CD8-positive, alpha-beta memory T cell (primary cell): ENCODE measurements at regions not wholly inside any gene's neighbourhood (a gene's known extent, or its start where the extent isn't known, plus 50 kb on each side); places are given as distances from the start of the nearest gene placed in this dataset.

Source experiments
- CTCF ChIA-PET: fragments of 350-600 bp; sonication (Branson Sonifier 250); formaldehyde crosslinking; loops from one replicate; lab custom pipeline; 2021; ENCODE audit warnings: antibody characterized with exemption; lab: Charles Lee
- POLR2A ChIA-PET: fragments of 350-600 bp; sonication (Branson Sonifier 250); formaldehyde crosslinking; loops from one replicate; lab custom pipeline; 2021; ENCODE audit warnings: antibody characterized with exemption; lab: Charles Lee
- DNase-seq, 5 donors: peaks; one replicate each; pipeline versions ENCODE4 v3.0.0 to v3.0.0-alpha.2; 2020 to 2022; ENCODE audit warnings: mixed read lengths in 1 of 5
- H3K27ac ChIP-seq: one replicate; pipeline ENCODE4 v1.7.0; 2013; ENCODE audit warnings: low read depth, mild to moderate bottlenecking, low read length, moderate library complexity
- H3K27me3 ChIP-seq: 2 replicates; pipeline ENCODE4 v1.7.0; 2013; ENCODE audit warnings: low read length, mild to moderate bottlenecking; ENCODE audit not compliant: insufficient read depth, poor library complexity, severe bottlenecking
- H3K36me3 ChIP-seq: 2 replicates; pipeline ENCODE4 v1.7.0; 2013; ENCODE audit warnings: mild to moderate bottlenecking, low read length, moderate library complexity; ENCODE audit not compliant: insufficient read depth
- H3K4me1 ChIP-seq: 2 replicates; pipeline ENCODE4 v1.7.0; 2013; ENCODE audit warnings: mild to moderate bottlenecking, low read length, moderate library complexity; ENCODE audit not compliant: insufficient read depth
- H3K4me3 ChIP-seq: 2 replicates; pipeline ENCODE4 v1.7.0; 2013; ENCODE audit warnings: mild to moderate bottlenecking, low read length
- H3K9me3 ChIP-seq: 2 replicates; pipeline ENCODE4 v1.7.0; 2013; ENCODE audit warnings: mild to moderate bottlenecking, low read length
- H3K27ac Mint-ChIP-seq, 8 donors: one replicate each; pipeline ENCODE4 v1.8.0; 2020 to 2021; ENCODE audit warnings: mixed read lengths in 8 of 8, mild to moderate bottlenecking in 6 of 8, inconsistent platforms in 3 of 8, moderate library complexity in 3 of 8
- H3K27me3 Mint-ChIP-seq, 2 donors: one replicate each; pipeline ENCODE4 v1.8.0; 2020 to 2021; ENCODE audit warnings: mixed read lengths in 2 of 2, mild to moderate bottlenecking in 1 of 2, moderate library complexity in 1 of 2
- H3K36me3 Mint-ChIP-seq, 3 donors: one replicate each; pipeline ENCODE4 v1.8.0; 2020 to 2021; ENCODE audit warnings: mixed read lengths in 3 of 3, inconsistent platforms in 1 of 3, mild to moderate bottlenecking in 1 of 3
- H3K4me1 Mint-ChIP-seq, 3 donors: one replicate each; pipeline ENCODE4 v1.8.0; 2020 to 2021; ENCODE audit warnings: mixed read lengths in 3 of 3, inconsistent platforms in 1 of 3, mild to moderate bottlenecking in 1 of 3
- H3K4me3 Mint-ChIP-seq, 7 donors: one replicate each; pipeline ENCODE4 v1.8.0; 2020 to 2021; ENCODE audit warnings: mixed read lengths in 7 of 7, mild to moderate bottlenecking in 6 of 7, moderate library complexity in 4 of 7, inconsistent platforms in 2 of 7
- H3K9me3 Mint-ChIP-seq, 5 donors: one replicate each; pipeline ENCODE4 v1.8.0; 2020 to 2022; ENCODE audit warnings: mixed read lengths in 5 of 5, mild to moderate bottlenecking in 3 of 5, moderate library complexity in 2 of 5, inconsistent platforms in 1 of 5

DNA sequence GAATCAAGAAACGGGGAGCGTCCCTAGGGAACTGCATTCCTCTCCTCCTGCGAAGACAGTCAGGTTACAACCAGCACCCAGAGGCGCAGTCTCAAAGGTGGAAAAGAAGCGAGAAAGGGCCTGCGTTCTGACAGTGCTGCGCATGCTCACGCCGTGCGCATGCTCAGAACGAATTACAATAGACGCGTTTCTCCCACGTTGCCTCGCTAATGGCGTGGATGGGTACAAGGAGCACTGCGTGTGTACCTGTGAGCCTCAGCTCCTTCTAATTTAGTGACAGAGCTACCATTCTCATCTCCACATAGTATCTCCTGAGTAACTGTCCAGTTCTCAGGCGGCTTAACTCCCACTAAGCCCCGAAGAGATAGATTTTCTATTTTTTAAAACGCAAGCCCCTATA lies 448.8 kb downstream of the TXNL1 start:
- Histone ChIP-seq H3K4me1 (no peaks in the 10 kb centered on the region), H3K36me3 (no peaks in the 10 kb centered on the region), H3K27ac (no peak overlapping the region), H3K9me3 (no peaks in the 10 kb centered on the region), H3K4me3 (no peak overlapping the region), H3K27me3 (no peaks in the 10 kb centered on the region)
- ChIA-PET POLR2A (no interaction called here), CTCF (no interaction called here)
- Mint-ChIP-seq H3K4me1 (no peaks in the 10 kb centered on the region), H3K27ac (no peak overlapping the region), H3K36me3 (no peaks in the 10 kb centered on the region), H3K4me3 (no peak overlapping the region), H3K27me3 (no peaks in the 10 kb centered on the region), H3K9me3 (peaks cover 0 to 11% (median 0%) of the 10 kb centered on the region in 5 donors)
- no peak for DNase-seq

DNA sequence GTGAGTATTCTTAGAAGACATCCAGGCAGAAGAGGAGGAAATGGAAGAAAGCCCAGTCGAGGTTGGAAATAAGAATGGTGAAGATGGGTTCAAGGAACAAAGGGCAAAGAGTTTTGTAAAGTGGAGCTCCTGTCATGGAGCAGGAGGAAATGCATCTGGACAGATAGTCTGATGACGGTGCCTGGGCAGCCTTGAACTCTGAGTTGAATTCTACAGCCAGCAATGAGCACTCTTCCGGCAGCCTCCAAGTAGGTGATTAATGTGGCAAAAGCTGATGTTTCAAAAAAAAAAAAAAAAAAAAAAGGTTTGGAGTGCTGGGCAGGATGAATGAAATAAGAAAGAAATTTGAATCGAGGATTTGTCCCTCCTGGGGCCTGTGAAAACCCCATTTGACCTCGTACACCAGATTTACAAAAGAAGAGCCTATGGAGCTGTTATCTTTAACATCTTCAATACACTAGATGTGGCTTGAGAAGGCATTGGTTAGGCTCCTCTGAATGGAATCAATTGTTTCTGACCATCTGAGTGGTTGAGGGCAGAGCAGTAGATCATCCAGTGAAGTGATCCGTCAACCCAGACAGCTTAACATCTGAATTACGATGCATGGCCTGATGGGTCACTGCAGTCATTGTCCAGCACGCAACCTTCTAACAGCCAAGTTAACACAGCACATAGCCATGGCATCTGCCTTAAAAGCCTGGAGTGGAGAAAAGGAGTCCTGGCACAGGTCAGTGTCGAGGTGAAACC lies 449.7 kb downstream of the TXNL1 start:
- no peaks in the 10 kb centered on the region for H3K36me3 Mint-ChIP-seq
- CTCF ChIA-PET = no interaction called here
- H3K27ac ChIP-seq = no peak overlapping the region

DNA sequence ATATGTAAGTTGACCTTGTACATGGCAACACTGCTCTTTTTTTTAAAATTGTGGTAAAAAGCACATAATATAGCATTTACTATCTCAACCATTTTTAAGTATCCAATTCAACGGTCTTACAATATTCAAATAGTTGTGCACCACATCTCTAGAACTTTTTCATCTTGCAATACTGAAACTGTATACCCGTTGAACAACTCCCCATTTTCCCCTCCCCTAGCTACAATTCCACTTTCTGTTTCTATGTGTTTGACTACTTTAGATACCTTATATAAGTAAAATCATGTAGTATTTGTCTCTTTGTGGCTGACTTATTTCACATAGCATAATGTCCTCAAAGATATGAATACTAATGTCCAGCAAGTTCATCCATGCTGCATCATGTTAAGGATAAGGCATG lies 452.1 kb downstream of the TXNL1 start:
- Histone ChIP-seq H3K27ac (no peak overlapping the region), H3K36me3 (no peaks in the 10 kb centered on the region), H3K9me3 (no peaks in the 10 kb centered on the region), H3K4me1 (no peaks in the 10 kb centered on the region), H3K4me3 (no peak overlapping the region), H3K27me3 (no peaks in the 10 kb centered on the region)
- CTCF ChIA-PET = no interaction called here
- no peak overlapping the region for H3K27ac Mint-ChIP-seq
- H3K36me3 Mint-ChIP-seq = no peaks in the 10 kb centered on the region
- H3K9me3 Mint-ChIP-seq = peaks cover 0 to 14% (median 2%) of the 10 kb centered on the region in 5 donors
- no peak for DNase-seq
- H3K4me3 Mint-ChIP-seq = no peak overlapping the region
- POLR2A ChIA-PET = no interaction called here
- peaks cover 0 to 2% of the 10 kb centered on the region in 2 donors for H3K27me3 Mint-ChIP-seq
- H3K4me1 Mint-ChIP-seq = no peaks in the 10 kb centered on the region

More for the DNA sequence above, 449.7 kb downstream of the TXNL1 start:
- Mint-ChIP-seq H3K27ac (no peak overlapping the region), H3K27me3 (no peaks in the 10 kb centered on the region), H3K4me1 (no peaks in the 10 kb centered on the region), H3K9me3 (peaks cover 0 to 11% (median 0%) of the 10 kb centered on the region in 5 donors), H3K4me3 (no peak overlapping the region)
- POLR2A ChIA-PET = no interaction called here
- Histone ChIP-seq H3K9me3 (no peaks in the 10 kb centered on the region), H3K4me1 (no peaks in the 10 kb centered on the region), H3K36me3 (no peaks in the 10 kb centered on the region), H3K4me3 (no peak overlapping the region), H3K27me3 (no peaks in the 10 kb centered on the region)
- no peak for DNase-seq

DNA sequence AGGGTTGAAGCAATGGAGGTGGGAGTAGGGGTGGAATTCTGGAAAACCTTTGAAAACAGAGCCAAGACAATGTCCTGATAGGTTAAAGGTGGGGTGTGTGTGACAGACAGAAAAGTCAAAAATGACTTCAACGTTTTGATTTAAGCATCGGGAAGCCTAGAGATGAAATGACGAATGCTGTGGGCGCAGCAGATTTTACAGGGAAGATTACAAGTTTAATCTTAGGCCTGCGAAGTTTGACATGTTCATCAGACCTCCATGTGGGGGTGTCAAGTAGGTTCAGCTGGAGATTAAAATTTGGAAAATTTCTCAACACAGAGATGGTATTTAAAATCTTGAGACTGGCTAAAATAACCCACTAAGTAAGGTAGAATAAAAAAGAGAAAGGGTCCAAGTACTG lies 453.3 kb downstream of the TXNL1 start:
- Mint-ChIP-seq H3K36me3 (no peaks in the 10 kb centered on the region), H3K27me3 (peaks cover 0 to 2% of the 10 kb centered on the region in 2 donors), H3K4me3 (no peak overlapping the region), H3K27ac (no peak overlapping the region), H3K4me1 (no peaks in the 10 kb centered on the region), H3K9me3 (peaks cover 0 to 14% (median 2%) of the 10 kb centered on the region in 5 donors)
- POLR2A ChIA-PET = no interaction called here
- Histone ChIP-seq H3K9me3 (no peaks in the 10 kb centered on the region), H3K27me3 (no peaks in the 10 kb centered on the region), H3K4me1 (no peaks in the 10 kb centered on the region), H3K36me3 (no peaks in the 10 kb centered on the region), H3K4me3 (no peak overlapping the region), H3K27ac (no peak overlapping the region)
- CTCF ChIA-PET = no interaction called here
- DNase-seq = no peak

DNA sequence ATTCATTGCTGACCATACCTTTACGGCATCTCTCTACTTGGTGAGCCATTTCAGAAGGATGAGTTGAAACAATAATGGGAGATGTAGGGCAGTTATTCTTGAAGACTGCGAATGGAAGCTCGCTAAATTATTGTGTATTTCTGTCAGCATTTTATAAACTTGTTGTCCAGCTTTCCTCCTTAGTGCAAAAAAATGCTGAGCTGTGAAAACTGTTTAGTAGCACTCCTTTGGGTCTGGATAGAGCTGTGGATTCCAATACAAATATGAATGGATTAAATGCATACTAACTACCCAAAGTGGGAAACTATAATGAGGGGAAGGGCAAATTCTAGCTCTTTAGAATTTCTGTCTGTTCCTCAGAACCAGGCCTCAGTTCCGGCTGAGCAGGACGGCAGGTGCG lies 461.6 kb downstream of the TXNL1 start:
- no peak overlapping the region for H3K27ac Mint-ChIP-seq
- no peaks in the 10 kb centered on the region for H3K9me3 ChIP-seq

DNA sequence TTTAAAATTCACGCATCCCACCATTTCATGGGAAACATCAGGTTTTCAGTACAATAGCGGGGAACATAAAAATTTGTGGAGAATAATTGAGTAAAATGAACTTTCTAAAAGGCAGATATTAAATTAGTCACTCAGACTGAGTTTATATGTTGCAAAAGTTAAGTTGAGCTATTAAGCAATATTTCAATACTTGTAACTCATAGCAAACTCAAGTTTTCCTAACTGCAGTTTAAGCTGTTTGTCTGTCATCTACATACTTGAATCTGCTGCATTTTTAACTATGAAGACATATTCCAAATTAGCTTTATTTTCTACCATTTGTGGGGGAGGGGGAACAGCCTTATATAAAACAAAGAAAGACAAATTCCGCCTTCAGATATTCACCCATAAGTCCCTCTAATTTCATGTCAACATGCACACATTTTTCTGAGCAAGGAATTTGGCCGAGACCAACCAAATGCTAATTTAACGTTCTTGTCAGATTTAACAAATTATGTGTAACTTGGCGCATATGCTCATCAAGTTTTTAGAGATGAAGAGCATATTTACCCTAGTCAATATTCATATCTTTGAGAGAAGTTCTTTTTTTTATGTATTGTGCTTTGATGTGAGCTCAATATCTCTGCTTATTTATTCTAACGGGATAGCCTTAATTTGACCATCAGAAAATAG lies 462.9 kb downstream of the TXNL1 start:
- H3K36me3 Mint-ChIP-seq = no peaks in the 10 kb centered on the region
- Histone ChIP-seq H3K9me3 (no peaks in the 10 kb centered on the region), H3K27me3 (no peaks in the 10 kb centered on the region), H3K27ac (no peak overlapping the region), H3K4me1 (no peaks in the 10 kb centered on the region), H3K36me3 (no peaks in the 10 kb centered on the region), H3K4me3 (no peak overlapping the region)
- H3K4me3 Mint-ChIP-seq = no peak overlapping the region
- no peaks in the 10 kb centered on the region for H3K4me1 Mint-ChIP-seq
- no peak overlapping the region for H3K27ac Mint-ChIP-seq
- POLR2A ChIA-PET = no interaction called here
- H3K27me3 Mint-ChIP-seq = no peaks in the 10 kb centered on the region
- no peak for DNase-seq
- CTCF ChIA-PET = no interaction called here
- peaks cover 0 to 4% (median 2%) of the 10 kb centered on the region in 5 donors for H3K9me3 Mint-ChIP-seq

More for the DNA sequence above, 461.6 kb downstream of the TXNL1 start:
- Mint-ChIP-seq H3K9me3 (peaks cover 0 to 4% (median 2%) of the 10 kb centered on the region in 5 donors), H3K36me3 (no peaks in the 10 kb centered on the region), H3K27me3 (peaks cover 0 to under 1% of the 10 kb centered on the region in 2 donors), H3K4me1 (no peaks in the 10 kb centered on the region), H3K4me3 (no peak overlapping the region)
- Histone ChIP-seq H3K4me1 (no peaks in the 10 kb centered on the region), H3K4me3 (no peak overlapping the region), H3K27ac (no peak overlapping the region), H3K27me3 (no peaks in the 10 kb centered on the region), H3K36me3 (no peaks in the 10 kb centered on the region)
- ChIA-PET POLR2A (no interaction called here), CTCF (no interaction called here)
- DNase-seq = no peak

DNA sequence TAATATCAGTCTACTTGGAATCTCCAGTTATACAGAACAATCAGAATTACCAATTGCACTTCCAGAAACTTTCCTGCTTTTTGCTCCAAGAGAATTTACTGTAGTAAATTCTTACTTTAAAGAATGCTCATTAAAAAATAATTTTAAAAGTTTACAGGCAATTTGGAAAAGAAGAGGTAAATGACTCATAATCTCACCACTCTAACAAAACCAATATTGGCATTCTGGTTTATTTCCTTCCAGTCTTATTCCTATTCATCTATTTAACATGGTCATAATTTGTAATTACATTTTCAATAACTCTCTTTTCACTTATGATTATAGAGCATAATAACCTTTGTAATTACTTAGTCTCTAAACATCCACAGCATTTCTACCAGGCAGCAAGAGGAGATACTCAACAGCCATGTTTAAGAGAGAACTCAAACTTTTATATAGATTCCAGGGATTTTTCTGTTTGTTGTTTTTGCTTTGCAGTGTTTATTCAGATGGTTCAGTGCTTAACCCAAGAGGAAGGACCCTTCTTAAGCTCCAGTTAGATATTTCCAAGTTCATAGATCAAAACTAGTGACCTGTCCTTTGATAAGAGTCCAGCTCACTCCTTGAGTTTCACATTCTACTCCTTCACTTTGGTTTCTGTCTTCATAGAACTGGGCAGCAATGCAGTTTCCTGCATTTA lies 464.7 kb downstream of the TXNL1 start:
- no peak overlapping the region for H3K27ac Mint-ChIP-seq
- no peaks in the 10 kb centered on the region for H3K36me3 Mint-ChIP-seq
- no peaks in the 10 kb centered on the region for H3K4me1 Mint-ChIP-seq
- Histone ChIP-seq H3K36me3 (no peaks in the 10 kb centered on the region), H3K4me3 (no peak overlapping the region), H3K4me1 (no peaks in the 10 kb centered on the region), H3K9me3 (no peaks in the 10 kb centered on the region), H3K27me3 (no peaks in the 10 kb centered on the region), H3K27ac (no peak overlapping the region)
- CTCF ChIA-PET = no interaction called here
- peaks cover 0 to 7% (median 2%) of the 10 kb centered on the region in 5 donors for H3K9me3 Mint-ChIP-seq
- POLR2A ChIA-PET = no interaction called here
- no peak for DNase-seq
- H3K4me3 Mint-ChIP-seq = no peak overlapping the region
- H3K27me3 Mint-ChIP-seq = no peaks in the 10 kb centered on the region

DNA sequence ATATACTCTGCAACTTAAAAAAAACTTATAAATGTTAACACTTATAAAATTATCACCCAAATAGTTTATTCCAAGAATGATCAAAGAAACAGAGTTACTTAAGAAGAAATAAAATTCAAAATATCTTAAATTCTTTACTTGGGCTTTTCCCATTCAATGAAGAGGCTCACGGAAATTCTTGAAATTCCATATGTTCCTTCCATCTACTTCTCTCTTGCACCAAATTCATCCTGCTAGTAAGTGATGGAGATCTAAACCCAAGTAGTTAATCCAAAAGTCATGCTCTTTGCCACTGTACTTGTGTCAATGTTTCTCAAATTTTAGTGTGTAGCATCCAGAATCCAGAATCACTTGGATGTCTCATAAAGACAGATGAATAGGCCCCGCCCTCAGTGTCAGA lies 465.9 kb downstream of the TXNL1 start:
- H3K4me1 Mint-ChIP-seq = no peaks in the 10 kb centered on the region
- Histone ChIP-seq H3K4me1 (no peaks in the 10 kb centered on the region), H3K9me3 (no peaks in the 10 kb centered on the region), H3K36me3 (no peaks in the 10 kb centered on the region), H3K27me3 (no peaks in the 10 kb centered on the region), H3K27ac (no peak overlapping the region), H3K4me3 (no peak overlapping the region)
- ChIA-PET CTCF (no interaction called here), POLR2A (no interaction called here)
- H3K27me3 Mint-ChIP-seq = no peaks in the 10 kb centered on the region
- H3K27ac Mint-ChIP-seq = no peak overlapping the region
- DNase-seq = no peak
- H3K36me3 Mint-ChIP-seq = no peaks in the 10 kb centered on the region
- no peak overlapping the region for H3K4me3 Mint-ChIP-seq
- H3K9me3 Mint-ChIP-seq = peaks cover 0 to 7% (median 2%) of the 10 kb centered on the region in 5 donors
